Caco-2 (cell line): ENCODE measurements at regions not wholly inside any gene's neighbourhood (a gene's known extent, or its start where the extent isn't known, plus 50 kb on each side); places are given as distances from the start of the nearest gene placed in this dataset.
A peak's percentile ranks its signal among the peaks of the same experiment; 100 is the strongest.
"Not testable (repeated sequence)": the region's sequence is repeated elsewhere in the genome, so short reads cannot be mapped to it uniquely, and the experiment has no call there.

Source experiments
- BruUV-seq: library from RNA; stranded (reverse); fragments of 400-500 nt; replicated peaks from 2 replicates; lab custom pipeline; 2021; lab: Mats Ljungman, UMichigan
- CTCF ChIA-PET: fragments of 300-600 bp; sonication (Branson Sonifier 250); formaldehyde crosslinking; loops from one replicate; lab custom pipeline; 2022; ENCODE audit warnings: antibody characterized with exemption; lab: Charles Lee
- POLR2A ChIA-PET: fragments of 300-600 bp; sonication (Branson Sonifier 250); formaldehyde crosslinking; loops from one replicate; lab custom pipeline; 2022; ENCODE audit warnings: antibody characterized with exemption; lab: Charles Lee
- DNase-seq, 2 experiments: peaks; one replicate each; pipeline versions ENCODE4 v3.0.0 to v3.0.0-alpha.2; 2020 to 2022
- H3K27me3 ChIP-seq: replicated peaks from 2 replicates; pipeline ENCODE4 v1.6.0; 2011; ENCODE audit warnings: low read length; ENCODE audit not compliant: control insufficient read depth, insufficient read depth
- H3K36me3 ChIP-seq: 2 replicates; pipeline ENCODE4 v1.5.1; 2011; ENCODE audit warnings: low read length; ENCODE audit not compliant: control insufficient read depth, insufficient read depth
- H3K4me1 ChIP-seq: fragments of 250-450 bp; sonication (Bioruptor Pico); 2 replicates; pipeline ENCODE4 v1.5.1; 2020; ENCODE audit warnings: mild to moderate bottlenecking
- H3K4me3 ChIP-seq: 2 replicates; pipeline ENCODE4 v1.5.1; 2011; ENCODE audit warnings: low read depth, mild to moderate bottlenecking, control low read depth, low read length
- H3K9me3 ChIP-seq: fragments of 250-450 bp; sonication (Bioruptor Pico); 2 replicates; pipeline ENCODE4 v1.5.1; 2020; ENCODE audit warnings: mild to moderate bottlenecking, moderate library complexity
- H3K27ac Mint-ChIP-seq: one replicate; pipeline ENCODE4 v1.8.0; 2022; ENCODE audit warnings: mixed read lengths; ENCODE audit not compliant: unreplicated experiment
- H3K27me3 Mint-ChIP-seq: one replicate; pipeline ENCODE4 v1.8.0; 2022; ENCODE audit warnings: mixed read lengths; ENCODE audit not compliant: insufficient read depth, unreplicated experiment
- H3K36me3 Mint-ChIP-seq: one replicate; pipeline ENCODE4 v1.8.0; 2022; ENCODE audit warnings: mild to moderate bottlenecking, mixed read lengths; ENCODE audit not compliant: insufficient read depth, unreplicated experiment
- H3K4me1 Mint-ChIP-seq: one replicate; pipeline ENCODE4 v1.8.0; 2022; ENCODE audit warnings: low read depth, mixed read lengths; ENCODE audit not compliant: unreplicated experiment
- H3K4me3 Mint-ChIP-seq: one replicate; pipeline ENCODE4 v1.8.0; 2022; ENCODE audit warnings: mild to moderate bottlenecking, moderate library complexity, mixed read lengths; ENCODE audit not compliant: unreplicated experiment
- H3K9me3 Mint-ChIP-seq: one replicate; pipeline ENCODE4 v1.8.0; 2022; ENCODE audit warnings: mixed read lengths; ENCODE audit not compliant: unreplicated experiment
- CTCF ChIP-seq, 2 experiments: fragments of 200-600 bp in 1 of 2; IDR thresholded peaks; 1 replicate in 1 of 2; 2 replicates in 1 of 2; pipeline versions ENCODE4 v1.5.1 to v1.8.0; 2011 to 2022; ENCODE audit warnings: antibody characterized with exemption in 1 of 2, control low read depth in 1 of 2, inconsistent platforms in 1 of 2, low read depth in 1 of 2, low read length in 1 of 2, mild to moderate bottlenecking in 1 of 2, moderate library complexity in 1 of 2; ENCODE audit not compliant: insufficient read depth in 1 of 2, severe bottlenecking in 1 of 2, unreplicated experiment in 1 of 2
- intact Hi-C: fragments of 100-400 bp; cut with micrococcal nuclease; formaldehyde crosslinking; loops from one replicate; pipeline ENCODE4 v1.10.0; 2022; ENCODE audit not compliant: unreplicated experiment

- Mint-ChIP-seq H3K4me3 (no peak overlapping the region), H3K4me1 (no peaks in the 10 kb centered on the region), H3K9me3 (no peaks in the 10 kb centered on the region), H3K27me3 (no peaks in the 10 kb centered on the region), H3K27ac (peak overlapping the region; percentile 63), H3K36me3 (no peaks in the 10 kb centered on the region)
- H3K4me1 ChIP-seq = peaks cover 46% of the 10 kb centered on the region
- CTCF ChIA-PET = no interaction called here
- H3K9me3 ChIP-seq = no peaks in the 10 kb centered on the region
- DNase-seq = no peak
- no peaks in the 10 kb centered on the region for H3K36me3 ChIP-seq
- H3K27me3 ChIP-seq = no peaks in the 10 kb centered on the region
- no peak overlapping the region for H3K4me3 ChIP-seq
- BruUV-seq = no TSS peak
- intact Hi-C loops = no loop called here
- TF ChIP-seq CTCF (IDR thresholded peaks at IDR 0.05; ENCODE audit: insufficient read depth in 1 of 2, low read depth in 1 of 2, low read length in 1 of 2, severe bottlenecking in 1 of 2, unreplicated experiment in 1 of 2) = no peak
- POLR2A ChIA-PET = no interaction called here
Observed at GRCh38 chr9:87370049-87370685, 127.5 kb upstream of the DAPK1 start.

GRCh38 chr9:87371795-87372355 lies 125.8 kb upstream of the DAPK1 start:
- Mint-ChIP-seq H3K36me3 (no peaks in the 10 kb centered on the region), H3K27me3 (no peaks in the 10 kb centered on the region), H3K4me1 (no peaks in the 10 kb centered on the region), H3K27ac (peak overlapping the region; percentile 55), H3K4me3 (no peak overlapping the region), H3K9me3 (no peaks in the 10 kb centered on the region)
- CTCF ChIA-PET = interaction anchor here (0.6 kb wide), 1 partner anchor 127 kb away, joined by 3 read pairs; no protein-coding TSS in a partner anchor
- peaks cover 57% of the 10 kb centered on the region for H3K4me1 ChIP-seq
- no peak for TF ChIP-seq CTCF (IDR thresholded peaks at IDR 0.05; ENCODE audit: insufficient read depth in 1 of 2, low read depth in 1 of 2, low read length in 1 of 2, severe bottlenecking in 1 of 2, unreplicated experiment in 1 of 2)
- POLR2A ChIA-PET = interaction anchor here (0.6 kb wide), 1 partner anchor 25 kb away, joined by 3 read pairs; no protein-coding TSS in a partner anchor
- no TSS peak for BruUV-seq
- no peaks in the 10 kb centered on the region for H3K27me3 ChIP-seq
- H3K4me3 ChIP-seq = no peak overlapping the region
- intact Hi-C loops = loop anchor here (1.0 to 2.0 kb wide), 7 partner anchors 9 to 198 kb away; no protein-coding TSS in a partner anchor
- no peak for DNase-seq
- H3K9me3 ChIP-seq = no peaks in the 10 kb centered on the region
- no peaks in the 10 kb centered on the region for H3K36me3 ChIP-seq

GRCh38 chr9:87372356-87372851 lies 125.3 kb upstream of the DAPK1 start:
- intact Hi-C loops = loop anchor here (1.0 to 2.0 kb wide), 7 partner anchors 9 to 198 kb away; no protein-coding TSS in a partner anchor
- no TSS peak for BruUV-seq
- ChIA-PET POLR2A (no interaction called here), CTCF (interaction anchor here (0.6 kb wide), 1 partner anchor 126 kb away, joined by 3 read pairs; no protein-coding TSS in a partner anchor)
- Mint-ChIP-seq H3K4me1 (no peaks in the 10 kb centered on the region), H3K9me3 (no peaks in the 10 kb centered on the region), H3K4me3 (peak overlapping the region; percentile 52), H3K36me3 (no peaks in the 10 kb centered on the region), H3K27me3 (no peaks in the 10 kb centered on the region), H3K27ac (peak overlapping the region; percentile 54)
- no peaks in the 10 kb centered on the region for H3K9me3 ChIP-seq
- no peak overlapping the region for H3K4me3 ChIP-seq
- no peaks in the 10 kb centered on the region for H3K27me3 ChIP-seq
- H3K4me1 ChIP-seq = peaks cover 57% of the 10 kb centered on the region
- TF ChIP-seq CTCF (IDR thresholded peaks at IDR 0.05; ENCODE audit: insufficient read depth in 1 of 2, low read depth in 1 of 2, low read length in 1 of 2, severe bottlenecking in 1 of 2, unreplicated experiment in 1 of 2) = no peak
- peak; percentile 83 to 95 for DNase-seq
- no peaks in the 10 kb centered on the region for H3K36me3 ChIP-seq

- peak overlapping the region; percentile 29 for H3K27ac Mint-ChIP-seq
- intact Hi-C loops, H3K9me3 Mint-ChIP-seq, H3K9me3 ChIP-seq, H3K27me3 ChIP-seq, POLR2A ChIA-PET, H3K4me3 ChIP-seq, H3K4me1 Mint-ChIP-seq, BruUV-seq, CTCF ChIA-PET, DNase-seq, H3K36me3 Mint-ChIP-seq, H3K4me3 Mint-ChIP-seq, H3K36me3 ChIP-seq, H3K27me3 Mint-ChIP-seq: not testable (repeated sequence)
- H3K4me1 ChIP-seq = peaks cover 60% of the 10 kb centered on the region
Observed at GRCh38 chr9:87374023-87374919, 123.4 kb upstream of the DAPK1 start.
